ENCODE measurements at regions not wholly inside any gene's neighbourhood (a gene's known extent, or its start where the extent isn't known, plus 50 kb on each side); places are given as distances from the start of the nearest gene placed in this dataset.
"Not testable (repeated sequence)": the region's sequence is repeated elsewhere in the genome, so short reads cannot be mapped to it uniquely, and the experiment has no call there.

- no peak for DNase-seq
Observed at GRCh38 chr5:167051402-167051768, 1240.1 kb upstream of the WWC1 start.

GRCh38 chr5:167052791-167053190 lies 1238.7 kb upstream of the WWC1 start:
- DNase-seq: no peak

- DNase-seq: no peak
Observed at GRCh38 chr5:167057665-167058064, 1233.8 kb upstream of the WWC1 start.

GRCh38 chr5:167061695-167062094 lies 1229.8 kb upstream of the WWC1 start:
- no peak for DNase-seq

- no peak for DNase-seq
Observed at GRCh38 chr5:167063116-167063515, 1228.3 kb upstream of the WWC1 start.

GRCh38 chr5:167063788-167064187 lies 1227.7 kb upstream of the WWC1 start:
- DNase-seq: no peak

GRCh38 chr5:167064198-167064776 lies 1227.2 kb upstream of the WWC1 start:
- DNase-seq: no peak

- DNase-seq: no peak
Observed at GRCh38 chr5:167065794-167066193, 1225.7 kb upstream of the WWC1 start.

- no peak for DNase-seq
Observed at GRCh38 chr5:167071981-167072610, 1219.3 kb upstream of the WWC1 start.

GRCh38 chr5:167081561-167081960 lies 1209.9 kb upstream of the WWC1 start:
- DNase-seq: no peak

- DNase-seq: no peak
Observed at GRCh38 chr5:167096816-167097215, 1194.6 kb upstream of the WWC1 start.

GRCh38 chr5:167104351-167104750 lies 1187.1 kb upstream of the WWC1 start:
- DNase-seq: no peak

- DNase-seq: no peak
Observed at GRCh38 chr5:167105941-167106340, 1185.5 kb upstream of the WWC1 start.

GRCh38 chr5:167107684-167108083 lies 1183.8 kb upstream of the WWC1 start:
- DNase-seq: no peak

- DNase-seq: not testable (repeated sequence)
Observed at GRCh38 chr5:167108266-167108665, 1183.2 kb upstream of the WWC1 start.

- no peak for DNase-seq
Observed at GRCh38 chr5:167112556-167112955, 1178.9 kb upstream of the WWC1 start.

GRCh38 chr5:167122267-167122666 lies 1169.2 kb upstream of the WWC1 start:
- no peak for DNase-seq

GRCh38 chr5:167123126-167123525 lies 1168.3 kb upstream of the WWC1 start:
- DNase-seq: no peak

GRCh38 chr5:167128581-167128980 lies 1162.9 kb upstream of the WWC1 start:
- DNase-seq: no peak

GRCh38 chr5:167140548-167141291 lies 1150.7 kb upstream of the WWC1 start:
- DNase-seq: no peak

GRCh38 chr5:167143716-167144115 lies 1147.7 kb upstream of the WWC1 start:
- no peak for DNase-seq

GRCh38 chr5:167145841-167146240 lies 1145.6 kb upstream of the WWC1 start:
- DNase-seq: no peak

- DNase-seq: no peak
Observed at GRCh38 chr5:167147879-167148278, 1143.6 kb upstream of the WWC1 start.

- DNase-seq: no peak
Observed at GRCh38 chr5:167150661-167151060, 1140.8 kb upstream of the WWC1 start.
